HT-29 (cell line): ENCODE measurements at regions not wholly inside any gene's neighbourhood (a gene's known extent, or its start where the extent isn't known, plus 50 kb on each side); places are given as distances from the start of the nearest gene placed in this dataset.

Experiments used
- DNase-seq: peaks from one replicate; pipeline ENCODE4 v3.0.0-alpha.2; 2015; ENCODE audit warnings: low spot score

- DNase-seq = no peak
Measured at GRCh38 chr18:7415081-7415894, 151.8 kb upstream of the PTPRM start.

GRCh38 chr18:7417727-7418126 lies 149.4 kb upstream of the PTPRM start:
- no peak for DNase-seq

GRCh38 chr18:7429831-7430230 lies 137.3 kb upstream of the PTPRM start:
- DNase-seq = no peak

- no peak for DNase-seq
Measured at GRCh38 chr18:7436166-7436565, 130.9 kb upstream of the PTPRM start.

- no peak for DNase-seq
Measured at GRCh38 chr18:7437870-7438269, 129.2 kb upstream of the PTPRM start.

- no peak for DNase-seq
Measured at GRCh38 chr18:7438646-7439045, 128.5 kb upstream of the PTPRM start.

GRCh38 chr18:7447318-7448028 lies 119.6 kb upstream of the PTPRM start:
- DNase-seq = no peak

GRCh38 chr18:7452331-7452730 lies 114.8 kb upstream of the PTPRM start:
- DNase-seq = peak; percentile 47

GRCh38 chr18:7454429-7454828 lies 112.7 kb upstream of the PTPRM start:
- no peak for DNase-seq

GRCh38 chr18:7456376-7456775 lies 110.7 kb upstream of the PTPRM start:
- no peak for DNase-seq

- DNase-seq = no peak
Measured at GRCh38 chr18:7457262-7457661, 109.9 kb upstream of the PTPRM start.

- no peak for DNase-seq
Measured at GRCh38 chr18:7458884-7459283, 108.2 kb upstream of the PTPRM start.

GRCh38 chr18:7459851-7460770 lies 107.0 kb upstream of the PTPRM start:
- DNase-seq = no peak

- DNase-seq = no peak
Measured at GRCh38 chr18:7464245-7464966, 102.7 kb upstream of the PTPRM start.

- DNase-seq = no peak
Measured at GRCh38 chr18:7466190-7466589, 100.9 kb upstream of the PTPRM start.

GRCh38 chr18:7467708-7468466 lies 99.2 kb upstream of the PTPRM start:
- no peak for DNase-seq

- no peak for DNase-seq
Measured at GRCh38 chr18:7470101-7470500, 97.0 kb upstream of the PTPRM start.

GRCh38 chr18:7470503-7470902 lies 96.6 kb upstream of the PTPRM start:
- no peak for DNase-seq

- no peak for DNase-seq
Measured at GRCh38 chr18:7476386-7476785, 90.7 kb upstream of the PTPRM start.

- DNase-seq = no peak
Measured at GRCh38 chr18:7479756-7480155, 87.4 kb upstream of the PTPRM start.

GRCh38 chr18:7480879-7481278 lies 86.2 kb upstream of the PTPRM start:
- no peak for DNase-seq
